HUES48 (cell line): ENCODE measurements at regions not wholly inside any gene's neighbourhood (a gene's known extent, or its start where the extent isn't known, plus 50 kb on each side); places are given as distances from the start of the nearest gene placed in this dataset.

Experiments
- H3K27ac ChIP-seq: one replicate; pipeline ENCODE4 v1.7.0; 2013; ENCODE audit warnings: low read depth, low read length, inconsistent platforms
- H3K27me3 ChIP-seq: 2 replicates; pipeline ENCODE4 v1.6.1; 2013; ENCODE audit warnings: mild to moderate bottlenecking, low read length; ENCODE audit not compliant: control insufficient read depth, insufficient read depth
- H3K36me3 ChIP-seq: 2 replicates; pipeline ENCODE4 v1.6.1; 2013; ENCODE audit warnings: low read length; ENCODE audit not compliant: control insufficient read depth, insufficient read depth
- H3K4me1 ChIP-seq: 2 replicates; pipeline ENCODE4 v1.6.1; 2013; ENCODE audit warnings: mild to moderate bottlenecking, low read length; ENCODE audit not compliant: control insufficient read depth, insufficient read depth
- H3K4me3 ChIP-seq: 2 replicates; pipeline ENCODE4 v1.5.1; 2013; ENCODE audit warnings: mild to moderate bottlenecking, low read depth, low read length
- H3K9ac ChIP-seq: 2 replicates; pipeline ENCODE4 v1.6.1; 2013; ENCODE audit warnings: mild to moderate bottlenecking, low read depth, low read length, moderate library complexity
- H3K9me3 ChIP-seq: 2 replicates; pipeline ENCODE4 v1.6.1; 2013; ENCODE audit warnings: low read length; ENCODE audit not compliant: control insufficient read depth, insufficient read depth

DNA sequence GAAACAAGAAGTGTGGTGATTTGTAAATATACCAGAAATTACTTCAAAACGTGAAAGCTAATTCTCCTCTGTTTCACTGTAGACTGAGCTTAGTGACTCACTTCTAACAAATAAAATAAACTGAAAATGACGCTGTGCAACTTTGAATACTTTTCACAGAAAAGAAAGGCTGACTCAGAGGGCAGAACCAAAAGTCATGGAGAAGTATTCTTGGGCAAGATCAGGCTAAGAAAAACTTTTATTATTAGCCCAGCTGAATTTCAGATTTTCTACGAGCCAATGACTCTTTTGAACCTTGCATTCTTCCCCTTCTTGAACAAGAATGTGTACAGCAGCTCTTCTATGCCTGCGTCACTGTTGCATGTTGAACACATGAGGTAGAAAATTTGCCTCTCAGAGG lies 527.3 kb upstream of the GHITM start:
- H3K27me3 ChIP-seq, result no peaks in the 10 kb centered on the region
- H3K4me1 ChIP-seq, result no peaks in the 10 kb centered on the region
- H3K36me3 ChIP-seq, result no peaks in the 10 kb centered on the region
- no peaks in the 10 kb centered on the region for H3K9me3 ChIP-seq
- no peak overlapping the region for H3K9ac ChIP-seq
- no peak overlapping the region for H3K27ac ChIP-seq
- no peak overlapping the region for H3K4me3 ChIP-seq

DNA sequence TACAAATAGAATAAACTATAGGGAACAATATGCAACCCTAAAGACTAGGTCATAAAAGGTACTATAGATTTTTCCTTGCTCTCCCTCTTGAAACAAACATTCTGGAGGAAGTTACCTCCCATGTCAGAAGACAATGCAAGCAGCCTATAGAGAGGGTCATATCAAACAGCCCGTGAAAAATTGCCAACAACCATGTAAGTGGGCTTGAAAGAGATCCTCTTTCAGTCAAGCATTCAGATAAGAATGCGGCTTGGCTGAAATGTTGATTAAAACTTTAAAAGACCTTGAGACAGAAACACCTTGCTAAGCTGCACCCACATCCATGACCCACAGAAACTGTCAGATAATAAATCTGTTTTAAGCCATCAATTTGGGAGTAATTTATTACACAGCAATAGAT lies 526.6 kb upstream of the GHITM start:
- Histone ChIP-seq H3K27me3 (no peaks in the 10 kb centered on the region), H3K4me1 (no peaks in the 10 kb centered on the region), H3K9ac (no peak overlapping the region), H3K27ac (no peak overlapping the region), H3K36me3 (no peaks in the 10 kb centered on the region), H3K9me3 (no peaks in the 10 kb centered on the region), H3K4me3 (no peak overlapping the region)

DNA sequence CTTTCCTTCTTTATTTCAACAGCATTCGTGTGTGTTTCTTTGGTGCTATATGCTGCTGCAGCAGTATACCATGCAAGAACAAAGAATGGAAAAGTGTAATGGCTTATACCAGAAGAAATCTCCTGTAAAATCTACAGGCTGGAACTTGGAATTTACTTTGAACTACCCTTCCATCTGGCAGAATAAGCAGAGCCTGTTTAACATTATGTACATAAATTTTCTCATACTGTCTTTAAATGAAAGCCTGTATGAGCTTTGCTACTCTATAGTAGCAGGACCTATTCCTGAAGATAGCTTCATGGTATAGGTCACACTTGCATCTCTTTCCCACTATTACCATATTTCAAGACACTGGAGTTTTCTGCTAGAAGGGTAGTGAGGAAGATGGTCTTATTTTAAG lies 522.1 kb upstream of the GHITM start:
- no peak overlapping the region for H3K9ac ChIP-seq
- no peaks in the 10 kb centered on the region for H3K27me3 ChIP-seq
- H3K4me3 ChIP-seq, result no peak overlapping the region

GRCh38 chr10:83617692-83618545 lies 521.4 kb upstream of the GHITM start:
- no peak overlapping the region for H3K4me3 ChIP-seq
- H3K4me1 ChIP-seq, result no peaks in the 10 kb centered on the region
- no peaks in the 10 kb centered on the region for H3K27me3 ChIP-seq
- no peaks in the 10 kb centered on the region for H3K9me3 ChIP-seq
- H3K27ac ChIP-seq, result no peak overlapping the region
- no peaks in the 10 kb centered on the region for H3K36me3 ChIP-seq
- no peak overlapping the region for H3K9ac ChIP-seq

More for the DNA sequence above, 522.1 kb upstream of the GHITM start:
- Histone ChIP-seq H3K4me1 (no peaks in the 10 kb centered on the region), H3K36me3 (no peaks in the 10 kb centered on the region), H3K9me3 (no peaks in the 10 kb centered on the region), H3K27ac (no peak overlapping the region)

- H3K9ac ChIP-seq, result no peak overlapping the region
- H3K4me3 ChIP-seq, result no peak overlapping the region
- H3K27me3 ChIP-seq, result no peaks in the 10 kb centered on the region
- H3K27ac ChIP-seq, result no peak overlapping the region
- H3K4me1 ChIP-seq, result no peaks in the 10 kb centered on the region
- H3K36me3 ChIP-seq, result no peaks in the 10 kb centered on the region
- H3K9me3 ChIP-seq, result no peaks in the 10 kb centered on the region
Observed at GRCh38 chr10:83625831-83626360, 513.4 kb upstream of the GHITM start.

- H3K4me3 ChIP-seq, result no peak overlapping the region
- no peaks in the 10 kb centered on the region for H3K9me3 ChIP-seq
- no peaks in the 10 kb centered on the region for H3K27me3 ChIP-seq
- H3K36me3 ChIP-seq, result no peaks in the 10 kb centered on the region
- no peak overlapping the region for H3K9ac ChIP-seq
- H3K4me1 ChIP-seq, result no peaks in the 10 kb centered on the region
- no peak overlapping the region for H3K27ac ChIP-seq
Observed at GRCh38 chr10:83632701-83633100, 506.6 kb upstream of the GHITM start.

DNA sequence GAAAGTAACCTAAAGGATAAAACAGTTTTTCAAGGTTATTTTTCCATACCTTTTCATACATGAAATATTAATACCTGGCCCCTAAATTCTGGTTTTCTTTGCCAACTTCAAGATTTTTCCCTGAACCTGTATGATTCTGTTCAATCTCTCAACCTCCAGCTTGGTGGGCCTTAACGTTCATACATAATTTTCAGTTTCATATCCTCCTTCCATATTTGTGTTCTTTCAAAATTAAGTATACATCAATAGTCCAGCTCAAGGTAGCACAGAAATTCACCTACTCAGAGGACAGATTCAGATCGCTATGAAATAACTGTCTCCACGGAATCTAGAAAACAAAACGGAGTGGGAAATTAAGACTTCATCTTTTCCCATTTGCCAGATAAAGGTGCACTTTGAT lies 505.8 kb upstream of the GHITM start:
- Histone ChIP-seq H3K4me1 (no peaks in the 10 kb centered on the region), H3K27ac (no peak overlapping the region), H3K27me3 (no peaks in the 10 kb centered on the region)

GRCh38 chr10:83636826-83637225 lies 502.5 kb upstream of the GHITM start:
- Histone ChIP-seq H3K4me3 (no peak overlapping the region), H3K27ac (no peak overlapping the region), H3K4me1 (no peaks in the 10 kb centered on the region), H3K36me3 (no peaks in the 10 kb centered on the region), H3K9ac (no peak overlapping the region), H3K9me3 (no peaks in the 10 kb centered on the region), H3K27me3 (no peaks in the 10 kb centered on the region)

More for the DNA sequence above, 505.8 kb upstream of the GHITM start:
- Histone ChIP-seq H3K4me3 (no peak overlapping the region), H3K36me3 (no peaks in the 10 kb centered on the region), H3K9ac (no peak overlapping the region), H3K9me3 (no peaks in the 10 kb centered on the region)

DNA sequence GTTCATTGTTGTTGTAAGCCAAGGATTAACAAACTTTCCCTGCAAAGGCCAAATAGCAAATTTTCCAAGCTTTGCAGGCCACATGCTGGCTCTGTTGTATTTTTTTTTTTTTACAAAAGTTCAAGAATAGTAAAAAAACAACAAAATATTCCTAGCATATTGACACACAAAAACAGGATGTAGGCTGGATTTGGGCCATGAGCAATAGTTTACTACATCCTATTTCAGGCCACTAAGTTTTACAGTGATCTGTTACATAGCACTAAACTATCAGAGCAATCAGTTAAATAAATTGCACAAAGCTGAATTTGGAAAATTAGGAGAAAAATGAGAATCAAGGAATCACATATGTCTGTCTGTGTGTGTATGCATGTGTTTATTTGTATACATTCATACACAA lies 491.8 kb upstream of the GHITM start:
- no peak overlapping the region for H3K9ac ChIP-seq
- no peak overlapping the region for H3K4me3 ChIP-seq
- no peaks in the 10 kb centered on the region for H3K36me3 ChIP-seq
- H3K4me1 ChIP-seq, result no peaks in the 10 kb centered on the region
- H3K27ac ChIP-seq, result no peak overlapping the region
- H3K27me3 ChIP-seq, result no peaks in the 10 kb centered on the region
- no peaks in the 10 kb centered on the region for H3K9me3 ChIP-seq

GRCh38 chr10:83648201-83648600 lies 491.1 kb upstream of the GHITM start:
- H3K27me3 ChIP-seq, result no peaks in the 10 kb centered on the region
- no peak overlapping the region for H3K4me3 ChIP-seq

DNA sequence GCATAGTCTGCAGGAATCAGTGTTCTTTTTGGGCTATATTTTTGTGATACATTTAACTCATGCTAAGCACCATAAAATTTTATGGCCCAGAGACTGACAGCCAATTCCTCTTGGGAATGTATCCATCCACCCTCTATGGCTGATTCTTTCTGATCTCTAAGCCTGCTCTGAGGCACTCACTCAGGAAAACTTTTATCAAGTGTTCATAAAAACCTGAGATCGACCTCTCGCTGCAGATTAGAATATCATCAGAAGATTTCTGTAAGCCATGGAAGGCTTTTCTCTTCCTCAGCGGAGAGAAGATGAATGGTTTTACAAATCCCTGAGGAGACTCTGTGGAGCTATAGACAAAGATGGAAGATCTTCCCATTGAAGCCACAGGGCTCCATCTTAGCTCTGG lies 489.8 kb upstream of the GHITM start:
- Histone ChIP-seq H3K9ac (no peak overlapping the region), H3K27ac (no peak overlapping the region), H3K4me1 (no peaks in the 10 kb centered on the region), H3K4me3 (no peak overlapping the region), H3K36me3 (no peaks in the 10 kb centered on the region), H3K27me3 (no peaks in the 10 kb centered on the region), H3K9me3 (no peaks in the 10 kb centered on the region)

More at GRCh38 chr10:83648201-83648600, 491.1 kb upstream of the GHITM start:
- no peaks in the 10 kb centered on the region for H3K9me3 ChIP-seq
- H3K4me1 ChIP-seq, result no peaks in the 10 kb centered on the region
- no peak overlapping the region for H3K9ac ChIP-seq
- no peak overlapping the region for H3K27ac ChIP-seq
- H3K36me3 ChIP-seq, result no peaks in the 10 kb centered on the region
